ENCODE measurements at regions not wholly inside any gene's neighbourhood (a gene's known extent, or its start where the extent isn't known, plus 50 kb on each side); places are given as distances from the start of the nearest gene placed in this dataset.
A peak's percentile ranks its signal among the peaks of the same experiment; 100 is the strongest.

DNA sequence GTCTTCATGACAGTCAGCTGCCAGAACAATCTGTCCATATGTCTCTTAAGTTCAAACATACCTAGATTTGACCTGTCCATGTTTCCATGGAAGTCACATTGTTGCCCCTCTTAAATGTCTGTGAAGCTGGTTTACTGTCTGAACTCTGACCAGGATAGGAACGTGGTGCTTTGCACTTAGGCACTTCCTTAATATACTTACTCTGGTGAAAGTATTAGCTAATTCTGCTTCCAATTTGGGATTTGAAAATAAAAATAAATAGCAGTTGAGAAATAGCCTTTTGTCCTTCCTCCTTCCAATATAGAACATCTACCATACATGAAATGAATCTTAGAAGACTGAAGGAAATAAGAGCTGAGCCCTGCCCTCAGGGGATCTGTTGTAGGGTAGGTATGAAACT, 524.5 kb upstream of the CLINT1 start (continued):
- TF ChIP-seq, protein P1, sequence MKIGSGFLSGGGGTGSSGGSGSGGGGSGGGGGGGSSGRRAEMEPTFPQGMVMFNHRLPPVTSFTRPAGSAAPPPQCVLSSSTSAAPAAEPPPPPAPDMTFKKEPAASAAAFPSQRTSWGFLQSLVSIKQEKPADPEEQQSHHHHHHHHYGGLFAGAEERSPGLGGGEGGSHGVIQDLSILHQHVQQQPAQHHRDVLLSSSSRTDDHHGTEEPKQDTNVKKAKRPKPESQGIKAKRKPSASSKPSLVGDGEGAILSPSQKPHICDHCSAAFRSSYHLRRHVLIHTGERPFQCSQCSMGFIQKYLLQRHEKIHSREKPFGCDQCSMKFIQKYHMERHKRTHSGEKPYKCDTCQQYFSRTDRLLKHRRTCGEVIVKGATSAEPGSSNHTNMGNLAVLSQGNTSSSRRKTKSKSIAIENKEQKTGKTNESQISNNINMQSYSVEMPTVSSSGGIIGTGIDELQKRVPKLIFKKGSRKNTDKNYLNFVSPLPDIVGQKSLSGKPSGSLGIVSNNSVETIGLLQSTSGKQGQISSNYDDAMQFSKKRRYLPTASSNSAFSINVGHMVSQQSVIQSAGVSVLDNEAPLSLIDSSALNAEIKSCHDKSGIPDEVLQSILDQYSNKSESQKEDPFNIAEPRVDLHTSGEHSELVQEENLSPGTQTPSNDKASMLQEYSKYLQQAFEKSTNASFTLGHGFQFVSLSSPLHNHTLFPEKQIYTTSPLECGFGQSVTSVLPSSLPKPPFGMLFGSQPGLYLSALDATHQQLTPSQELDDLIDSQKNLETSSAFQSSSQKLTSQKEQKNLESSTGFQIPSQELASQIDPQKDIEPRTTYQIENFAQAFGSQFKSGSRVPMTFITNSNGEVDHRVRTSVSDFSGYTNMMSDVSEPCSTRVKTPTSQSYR (CRISPR knock-in tag; IDR thresholded peaks at IDR 0.05) = no peak
- TF ChIP-seq RELA (CRISPR knock-in tag; IDR thresholded peaks at IDR 0.05; ENCODE audit: borderline replicate concordance) = no peak
- TF ChIP-seq NR3C1 (CRISPR knock-in tag; conservative IDR thresholded peaks at IDR 0.05; ENCODE audit: low read depth) = no peak
- no peak for TF ChIP-seq RORB (CRISPR knock-in tag; IDR thresholded peaks at IDR 0.05)
- TF ChIP-seq, protein P2, sequence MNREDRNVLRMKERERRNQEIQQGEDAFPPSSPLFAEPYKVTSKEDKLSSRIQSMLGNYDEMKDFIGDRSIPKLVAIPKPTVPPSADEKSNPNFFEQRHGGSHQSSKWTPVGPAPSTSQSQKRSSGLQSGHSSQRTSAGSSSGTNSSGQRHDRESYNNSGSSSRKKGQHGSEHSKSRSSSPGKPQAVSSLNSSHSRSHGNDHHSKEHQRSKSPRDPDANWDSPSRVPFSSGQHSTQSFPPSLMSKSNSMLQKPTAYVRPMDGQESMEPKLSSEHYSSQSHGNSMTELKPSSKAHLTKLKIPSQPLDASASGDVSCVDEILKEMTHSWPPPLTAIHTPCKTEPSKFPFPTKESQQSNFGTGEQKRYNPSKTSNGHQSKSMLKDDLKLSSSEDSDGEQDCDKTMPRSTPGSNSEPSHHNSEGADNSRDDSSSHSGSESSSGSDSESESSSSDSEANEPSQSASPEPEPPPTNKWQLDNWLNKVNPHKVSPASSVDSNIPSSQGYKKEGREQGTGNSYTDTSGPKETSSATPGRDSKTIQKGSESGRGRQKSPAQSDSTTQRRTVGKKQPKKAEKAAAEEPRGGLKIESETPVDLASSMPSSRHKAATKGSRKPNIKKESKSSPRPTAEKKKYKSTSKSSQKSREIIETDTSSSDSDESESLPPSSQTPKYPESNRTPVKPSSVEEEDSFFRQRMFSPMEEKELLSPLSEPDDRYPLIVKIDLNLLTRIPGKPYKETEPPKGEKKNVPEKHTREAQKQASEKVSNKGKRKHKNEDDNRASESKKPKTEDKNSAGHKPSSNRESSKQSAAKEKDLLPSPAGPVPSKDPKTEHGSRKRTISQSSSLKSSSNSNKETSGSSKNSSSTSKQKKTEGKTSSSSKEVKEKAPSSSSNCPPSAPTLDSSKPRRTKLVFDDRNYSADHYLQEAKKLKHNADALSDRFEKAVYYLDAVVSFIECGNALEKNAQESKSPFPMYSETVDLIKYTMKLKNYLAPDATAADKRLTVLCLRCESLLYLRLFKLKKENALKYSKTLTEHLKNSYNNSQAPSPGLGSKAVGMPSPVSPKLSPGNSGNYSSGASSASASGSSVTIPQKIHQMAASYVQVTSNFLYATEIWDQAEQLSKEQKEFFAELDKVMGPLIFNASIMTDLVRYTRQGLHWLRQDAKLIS (CRISPR knock-in tag; IDR thresholded peaks at IDR 0.05; ENCODE audit: borderline replicate concordance) = no peak
- TF ChIP-seq, protein P3, sequence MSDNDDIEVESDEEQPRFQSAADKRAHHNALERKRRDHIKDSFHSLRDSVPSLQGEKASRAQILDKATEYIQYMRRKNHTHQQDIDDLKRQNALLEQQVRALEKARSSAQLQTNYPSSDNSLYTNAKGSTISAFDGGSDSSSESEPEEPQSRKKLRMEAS (CRISPR knock-in tag; IDR thresholded peaks at IDR 0.05) = no peak

DNA sequence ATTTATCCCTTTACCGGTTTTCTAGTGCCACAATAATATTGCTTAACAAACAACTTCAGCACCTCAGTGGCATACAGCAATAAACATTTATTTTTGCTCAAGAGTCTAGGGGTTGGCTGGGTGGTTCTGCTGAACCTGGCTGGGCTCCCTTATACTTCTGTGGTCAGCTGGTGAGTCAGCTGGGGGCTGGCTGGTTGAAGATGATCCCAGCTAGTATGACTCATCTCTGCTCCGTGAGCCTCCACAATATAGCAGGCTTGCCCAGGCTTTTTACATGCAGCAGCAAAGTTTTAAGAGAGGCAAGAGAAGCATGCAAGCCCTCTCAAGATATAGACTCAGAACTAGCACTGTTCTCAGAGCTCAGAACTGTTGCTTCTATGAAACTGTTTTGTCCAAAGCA, 523.5 kb upstream of the CLINT1 start:
- Mint-ChIP-seq H3K9me3 (peaks cover 25% of the 10 kb centered on the region), H3K36me3 (peaks cover 5% of the 10 kb centered on the region), H3K4me3 (no peak overlapping the region), H3K27me3 (ENCODE audit: low read depth) (no peaks in the 10 kb centered on the region), H3K27ac (no peak overlapping the region), H3K4me1 (no peaks in the 10 kb centered on the region)
- POLR2A ChIA-PET = no interaction called here
- peak; percentile 59; the same call in 1 of the 2 replicates for ATAC-seq
- no peak for DNase-seq (ENCODE audit: low spot score)
- CTCF ChIA-PET = no interaction called here
- TF ChIP-seq FOXP1 (CRISPR knock-in tag; IDR thresholded peaks at IDR 0.05; ENCODE audit: borderline replicate concordance) (no peak), ZNF416 (CRISPR knock-in tag; IDR thresholded peaks at IDR 0.05) (no peak), JAZF1 (CRISPR knock-in tag; IDR thresholded peaks at IDR 0.05) (no peak), CREM (CRISPR knock-in tag; IDR thresholded peaks at IDR 0.05) (no peak)
- TF ChIP-seq, protein P4, sequence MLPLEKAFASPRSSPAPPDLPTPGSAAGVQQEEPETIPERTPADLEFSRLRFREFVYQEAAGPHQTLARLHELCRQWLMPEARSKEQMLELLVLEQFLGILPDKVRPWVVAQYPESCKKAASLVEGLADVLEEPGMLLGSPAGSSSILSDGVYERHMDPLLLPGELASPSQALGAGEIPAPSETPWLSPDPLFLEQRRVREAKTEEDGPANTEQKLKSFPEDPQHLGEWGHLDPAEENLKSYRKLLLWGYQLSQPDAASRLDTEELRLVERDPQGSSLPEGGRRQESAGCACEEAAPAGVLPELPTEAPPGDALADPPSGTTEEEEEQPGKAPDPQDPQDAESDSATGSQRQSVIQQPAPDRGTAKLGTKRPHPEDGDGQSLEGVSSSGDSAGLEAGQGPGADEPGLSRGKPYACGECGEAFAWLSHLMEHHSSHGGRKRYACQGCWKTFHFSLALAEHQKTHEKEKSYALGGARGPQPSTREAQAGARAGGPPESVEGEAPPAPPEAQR (CRISPR knock-in tag; IDR thresholded peaks at IDR 0.05) = no peak

DNA sequence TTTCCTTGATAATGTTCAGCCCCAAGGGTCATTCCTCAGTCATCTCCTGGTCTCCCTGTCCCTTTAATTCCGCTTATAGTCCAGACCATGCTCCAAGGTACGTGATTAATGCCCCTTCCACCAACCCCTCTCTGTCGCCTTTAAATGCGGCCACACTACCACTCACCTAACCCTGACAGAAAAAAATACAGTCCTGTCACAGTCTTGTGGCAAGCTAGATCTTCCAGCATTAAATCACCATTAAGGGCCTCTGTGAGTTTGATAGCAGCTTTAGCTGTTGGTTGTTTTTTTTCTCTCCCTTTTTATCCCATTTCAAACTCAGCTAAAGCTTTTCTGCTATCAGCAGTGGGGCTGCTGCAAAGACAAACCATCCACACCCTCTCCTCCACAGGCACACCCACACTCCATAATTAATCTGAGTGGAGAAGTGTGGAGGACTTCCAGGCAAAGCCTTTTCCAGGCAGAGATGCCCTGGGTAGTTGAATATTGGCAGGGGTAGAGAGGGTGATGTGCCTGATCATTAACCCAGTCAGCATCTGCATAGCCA, 522.7 kb upstream of the CLINT1 start:
- Mint-ChIP-seq H3K4me1 (no peaks in the 10 kb centered on the region), H3K27me3 (ENCODE audit: low read depth) (no peaks in the 10 kb centered on the region), H3K27ac (no peak overlapping the region), H3K36me3 (peaks cover 8% of the 10 kb centered on the region), H3K4me3 (no peak overlapping the region), H3K9me3 (peaks cover 30% of the 10 kb centered on the region)
- ChIA-PET CTCF (no interaction called here), POLR2A (no interaction called here)
- no peak for ATAC-seq
- no peak for TF ChIP-seq JUN (CRISPR knock-in tag; IDR thresholded peaks at IDR 0.05)
- no peak for TF ChIP-seq SMAD3 (CRISPR knock-in tag; IDR thresholded peaks at IDR 0.05; ENCODE audit: borderline replicate concordance)
- no peak for TF ChIP-seq CBFB (CRISPR knock-in tag; IDR thresholded peaks at IDR 0.05; ENCODE audit: low read depth)
- TF ChIP-seq TEAD1 (CRISPR knock-in tag; IDR thresholded peaks at IDR 0.05) = no peak
- TF ChIP-seq GABPB1 (CRISPR knock-in tag; IDR thresholded peaks at IDR 0.05) = no peak
- TF ChIP-seq FOXJ3 (CRISPR knock-in tag; IDR thresholded peaks at IDR 0.05; ENCODE audit: borderline replicate concordance) = no peak
- TF ChIP-seq EMX1 (CRISPR knock-in tag; IDR thresholded peaks at IDR 0.05) = no peak
- TF ChIP-seq KAT7 (CRISPR knock-in tag; IDR thresholded peaks at IDR 0.05; ENCODE audit: borderline replicate concordance) = no peak
- no peak for TF ChIP-seq TP53 (CRISPR knock-in tag; IDR thresholded peaks at IDR 0.05)
- TF ChIP-seq ELF4 (CRISPR knock-in tag; IDR thresholded peaks at IDR 0.05; ENCODE audit: low read depth) = no peak
- no peak for TF ChIP-seq ATF1 (CRISPR knock-in tag; IDR thresholded peaks at IDR 0.05)
- no peak for TF ChIP-seq ZNF219 (CRISPR knock-in tag; IDR thresholded peaks at IDR 0.05; ENCODE audit: borderline replicate concordance)
- TF ChIP-seq, protein P5, sequence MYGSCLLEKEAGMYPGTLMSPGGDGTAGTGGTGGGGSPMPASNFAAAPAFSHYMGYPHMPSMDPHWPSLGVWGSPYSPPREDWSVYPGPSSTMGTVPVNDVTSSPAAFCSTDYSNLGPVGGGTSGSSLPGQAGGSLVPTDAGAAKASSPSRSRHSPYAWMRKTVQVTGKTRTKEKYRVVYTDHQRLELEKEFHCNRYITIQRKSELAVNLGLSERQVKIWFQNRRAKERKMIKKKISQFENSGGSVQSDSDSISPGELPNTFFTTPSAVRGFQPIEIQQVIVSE (CRISPR knock-in tag; IDR thresholded peaks at IDR 0.05; ENCODE audit: borderline replicate concordance) = no peak
- TF ChIP-seq GTF2I (CRISPR knock-in tag; conservative IDR thresholded peaks at IDR 0.05) = no peak
- no peak for DNase-seq (ENCODE audit: low spot score)

All from WTC11 (cell line).